Psoas muscle (tissue), 7 donors: ENCODE measurements at regions not wholly inside any gene's neighbourhood (a gene's known extent, or its start where the extent isn't known, plus 50 kb on each side); places are given as distances from the start of the nearest gene placed in this dataset.
"Not testable (repeated sequence)": the region's sequence is repeated elsewhere in the genome, so short reads cannot be mapped to it uniquely, and the experiment has no call there.

ENCODE experiments used
- ATAC-seq, 4 donors: fragments of 200-7000 bp; cut with Tn5 transposase; one replicate each; pipeline ENCODE4 v1.9.1; 2020; ENCODE audit warnings: moderate library complexity in 3 of 4, mild to moderate bottlenecking in 2 of 4
- DNase-seq, 2 donors: peaks; one replicate each; pipeline ENCODE4 v3.0.0-alpha.2; 2020
- H3K27ac ChIP-seq: fragments of 200-600 bp; one replicate; pipeline ENCODE4 v1.8.0; 2022
- H3K27me3 ChIP-seq, 3 donors: fragments of 200-600 bp in 1 of 3; one replicate each; pipeline versions ENCODE4 v1.6.1 to v1.8.0; 2013 to 2022; ENCODE audit warnings: low read length in 2 of 3, mild to moderate bottlenecking in 2 of 3, moderate library complexity in 1 of 3; ENCODE audit not compliant: insufficient read depth in 3 of 3
- H3K36me3 ChIP-seq, 2 donors: fragments of 200-600 bp in 1 of 2; one replicate each; pipeline versions ENCODE4 v1.6.1 to v1.8.0; 2013 to 2022; ENCODE audit warnings: low read depth in 1 of 2, mild to moderate bottlenecking in 1 of 2, moderate library complexity in 1 of 2; ENCODE audit not compliant: insufficient read depth in 1 of 2
- H3K4me1 ChIP-seq: fragments of 200-600 bp; one replicate; pipeline ENCODE4 v1.8.0; 2022
- H3K4me3 ChIP-seq: fragments of 200-600 bp; one replicate; pipeline ENCODE4 v1.8.0; 2022; ENCODE audit warnings: mild to moderate bottlenecking
- H3K9me3 ChIP-seq: fragments of 200-600 bp; one replicate; pipeline ENCODE4 v1.8.0; 2022
- CTCF ChIP-seq: fragments of 200-600 bp; IDR thresholded peaks from one replicate; pipeline ENCODE4 v1.8.0; 2022; ENCODE audit warnings: antibody characterized with exemption
- WGBS, 3 donors: extraction: QIAGEN DNeasy Blood & Tissue Kit; methylation state at CpG; one replicate each; pipeline versions ENCODE4 v1.1.6 to v1.1.7; 2013; 5-methylcytosine and 5-hydroxymethylcytosine counted together
- intact Hi-C, 2 donors: fragments of 100-400 bp; cut with DNase I; formaldehyde crosslinking; loops; one replicate each; pipeline versions ENCODE4 v1.11.0 to v1.14.2; 2022
- donor health status: healthy with polysubstance abuse.
- donor health status: DM: no; HTN: no; CAD: no; lungs with moderate emphysema.
- donor health status: Bipolar disorder and iron deficiency.
- donor health status: healthy.
- donor health status: DM: yes; HTN: yes; CAD: no.
- donor health status: DM: no; HTN: no; CAD: no.
- donor health status: DM: yes; HTN: yes; CAD: no.

GRCh38 chr1:94299627-94300553 lies 62.5 kb upstream of the ARHGAP29 start:
- H3K4me1 ChIP-seq = peaks cover 24% of the 10 kb centered on the region
- H3K27ac ChIP-seq = peak overlapping the region; percentile 50
- H3K36me3 ChIP-seq = no peaks in the 10 kb centered on the region
- ATAC-seq = peak in 3 of 4 donors; percentile 19 to 42 (median 40)
- intact Hi-C loops = no loop called here
- no peak for DNase-seq
- no peaks in the 10 kb centered on the region for H3K9me3 ChIP-seq
- no peaks in the 10 kb centered on the region for H3K27me3 ChIP-seq
- TF ChIP-seq CTCF = no peak
- no peak overlapping the region for H3K4me3 ChIP-seq
- 63 to 67% (median 64%) methylated on average over 6 of the region's 6 CpGs for WGBS, 3 donors

GRCh38 chr1:94298861-94299260 lies 61.5 kb upstream of the ARHGAP29 start:
- intact Hi-C loops = no loop called here
- no peak for TF ChIP-seq CTCF
- ATAC-seq (peak in 3 of 4 donors; percentile 59 to 71 (median 70)), DNase-seq (peak in 1 of 2 donors; percentile 20)
- H3K4me1 ChIP-seq = peaks cover 24% of the 10 kb centered on the region
- no peaks in the 10 kb centered on the region for H3K27me3 ChIP-seq
- H3K9me3 ChIP-seq = no peaks in the 10 kb centered on the region
- peak overlapping the region; percentile 50 for H3K27ac ChIP-seq
- no peak overlapping the region for H3K4me3 ChIP-seq
- 3 to 9% (median 9%) methylated on average over 2 of the region's 2 CpGs for WGBS, 3 donors
- H3K36me3 ChIP-seq = no peaks in the 10 kb centered on the region

GRCh38 chr1:94296018-94296417 lies 58.6 kb upstream of the ARHGAP29 start:
- Histone ChIP-seq H3K27me3 (no peaks in the 10 kb centered on the region), H3K4me1 (peaks cover 24% of the 10 kb centered on the region), H3K27ac (no peak overlapping the region), H3K4me3 (no peak overlapping the region), H3K36me3 (no peaks in the 10 kb centered on the region), H3K9me3 (no peaks in the 10 kb centered on the region)
- WGBS, 3 donors = 41 to 45% (median 42%) methylated on average over 5 of the region's 5 CpGs
- ATAC-seq (no peak), DNase-seq (no peak)
- no peak for TF ChIP-seq CTCF
- intact Hi-C loops = no loop called here

- H3K27ac ChIP-seq, ATAC-seq, H3K4me1 ChIP-seq, H3K27me3 ChIP-seq, H3K4me3 ChIP-seq, H3K36me3 ChIP-seq, intact Hi-C loops, DNase-seq, H3K9me3 ChIP-seq: not testable (repeated sequence)
- 95 to 98% (median 95%) methylated on average over 8 of the region's 8 CpGs for WGBS, 3 donors
Measured at GRCh38 chr1:94292978-94293377, 55.6 kb upstream of the ARHGAP29 start.

- H3K9me3 ChIP-seq, H3K4me1 ChIP-seq, ATAC-seq, H3K36me3 ChIP-seq, H3K27me3 ChIP-seq, H3K27ac ChIP-seq, intact Hi-C loops, DNase-seq, H3K4me3 ChIP-seq: not testable (repeated sequence)
- 71 to 83% (median 82%) methylated on average over 1 of the region's 1 CpG for WGBS, 3 donors
Measured at GRCh38 chr1:94289244-94289643, 51.9 kb upstream of the ARHGAP29 start.
